Upper lobe of left lung (tissue), 6 donors: ENCODE measurements at regions not wholly inside any gene's neighbourhood (a gene's known extent, or its start where the extent isn't known, plus 50 kb on each side); places are given as distances from the start of the nearest gene placed in this dataset.
"Not testable (repeated sequence)": the region's sequence is repeated elsewhere in the genome, so short reads cannot be mapped to it uniquely, and the experiment has no call there.

Experiments
- ATAC-seq, 2 donors: fragments of 200-7000 bp; cut with Tn5 transposase; one replicate each; pipeline ENCODE4 v1.9.1; 2022; ENCODE audit warnings: mild to moderate bottlenecking in 2 of 2, moderate library complexity in 2 of 2; ENCODE audit not compliant: low FRiP score in 2 of 2
- DNase-seq, 2 donors: peaks; one replicate each; pipeline ENCODE4 v3.0.0-alpha.2; 2019 to 2020
- H3K27ac ChIP-seq, 4 donors: fragments of 200-600 bp; sonication (generic); one replicate each; pipeline ENCODE4 v1.5.1; 2016 to 2019
- H3K27me3 ChIP-seq, 4 donors: fragments of 200-600 bp; sonication (generic); one replicate each; pipeline ENCODE4 v1.5.1; 2017 to 2019
- H3K36me3 ChIP-seq, 4 donors: fragments of 200-600 bp; sonication (generic); one replicate each; pipeline ENCODE4 v1.5.1; 2016 to 2019
- H3K4me1 ChIP-seq, 4 donors: fragments of 200-600 bp; sonication (generic); one replicate each; pipeline ENCODE4 v1.5.1; 2018 to 2019
- H3K4me3 ChIP-seq, 4 donors: fragments of 200-600 bp; sonication (generic); one replicate each; pipeline ENCODE4 v1.5.1; 2017 to 2019; ENCODE audit warnings: mild to moderate bottlenecking in 2 of 4, moderate library complexity in 1 of 4
- H3K9me3 ChIP-seq, 4 donors: fragments of 200-600 bp; sonication (generic); one replicate each; pipeline ENCODE4 v1.5.1; 2018 to 2019
- EP300 ChIP-seq, 4 donors: sonication (generic); formaldehyde crosslinking; IDR thresholded peaks; one replicate each; pipeline ENCODE4 v1.5.1; 2017; ENCODE audit warnings: antibody characterized with exemption in 4 of 4, control low read depth in 2 of 4
- POLR2A ChIP-seq, 4 donors: fragments of 450-650 bp; IDR thresholded peaks; one replicate each; pipeline ENCODE4 v1.5.1; 2016 to 2017; ENCODE audit warnings: antibody characterized with exemption in 4 of 4, mild to moderate bottlenecking in 2 of 4
- POLR2AphosphoS5 ChIP-seq, 2 donors: sonication (generic); formaldehyde crosslinking; IDR thresholded peaks; one replicate each; pipeline ENCODE4 v1.5.1; 2017; ENCODE audit warnings: antibody characterized with exemption in 2 of 2
- WGBS, 2 donors: methylation state at CpG; one replicate each; pipeline ENCODE4 v1.1.5; 2017 to 2018; 5-methylcytosine and 5-hydroxymethylcytosine counted together
- TF ChIP-seq, protein P1 (sequence below), 6 experiments: fragments of 450-650 bp in 4 of 6; fragments of 200-600 bp in 2 of 6; sonication (generic) in 2 of 6; IDR thresholded peaks; one replicate each; pipeline ENCODE4 v1.5.1; 2016 to 2019; ENCODE audit warnings: antibody characterized with exemption in 6 of 6
- donor health status: DM: no; HTN: no; CAD: no; lungs with moderate emphysema.
- donor health status: DM: no; HTN: yes; CAD: no; lungs with severe emphysema.

GRCh38 chr1:5603353-5604104, 388.7 kb downstream of the NPHP4 start:
- Histone ChIP-seq H3K36me3 (no peaks in the 10 kb centered on the region), H3K27ac (no peak overlapping the region), H3K4me1 (peaks cover 0 to 5% (median 0%) of the 10 kb centered on the region in 4 donors), H3K9me3 (no peaks in the 10 kb centered on the region), H3K27me3 (no peaks in the 10 kb centered on the region), H3K4me3 (no peak overlapping the region)
- TF ChIP-seq POLR2AphosphoS5 (IDR thresholded peaks at IDR 0.05) (no peak), POLR2A (IDR thresholded peaks at IDR 0.05) (no peak), EP300 (IDR thresholded peaks at IDR 0.05) (no peak)
- TF ChIP-seq, protein P1, sequence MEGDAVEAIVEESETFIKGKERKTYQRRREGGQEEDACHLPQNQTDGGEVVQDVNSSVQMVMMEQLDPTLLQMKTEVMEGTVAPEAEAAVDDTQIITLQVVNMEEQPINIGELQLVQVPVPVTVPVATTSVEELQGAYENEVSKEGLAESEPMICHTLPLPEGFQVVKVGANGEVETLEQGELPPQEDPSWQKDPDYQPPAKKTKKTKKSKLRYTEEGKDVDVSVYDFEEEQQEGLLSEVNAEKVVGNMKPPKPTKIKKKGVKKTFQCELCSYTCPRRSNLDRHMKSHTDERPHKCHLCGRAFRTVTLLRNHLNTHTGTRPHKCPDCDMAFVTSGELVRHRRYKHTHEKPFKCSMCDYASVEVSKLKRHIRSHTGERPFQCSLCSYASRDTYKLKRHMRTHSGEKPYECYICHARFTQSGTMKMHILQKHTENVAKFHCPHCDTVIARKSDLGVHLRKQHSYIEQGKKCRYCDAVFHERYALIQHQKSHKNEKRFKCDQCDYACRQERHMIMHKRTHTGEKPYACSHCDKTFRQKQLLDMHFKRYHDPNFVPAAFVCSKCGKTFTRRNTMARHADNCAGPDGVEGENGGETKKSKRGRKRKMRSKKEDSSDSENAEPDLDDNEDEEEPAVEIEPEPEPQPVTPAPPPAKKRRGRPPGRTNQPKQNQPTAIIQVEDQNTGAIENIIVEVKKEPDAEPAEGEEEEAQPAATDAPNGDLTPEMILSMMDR (IDR thresholded peaks at IDR 0.05) = no peak
- 80 to 81% methylated on average over 3 of the region's 3 CpGs for WGBS, 2 donors
- DNase-seq (no peak), ATAC-seq (no peak)

DNA sequence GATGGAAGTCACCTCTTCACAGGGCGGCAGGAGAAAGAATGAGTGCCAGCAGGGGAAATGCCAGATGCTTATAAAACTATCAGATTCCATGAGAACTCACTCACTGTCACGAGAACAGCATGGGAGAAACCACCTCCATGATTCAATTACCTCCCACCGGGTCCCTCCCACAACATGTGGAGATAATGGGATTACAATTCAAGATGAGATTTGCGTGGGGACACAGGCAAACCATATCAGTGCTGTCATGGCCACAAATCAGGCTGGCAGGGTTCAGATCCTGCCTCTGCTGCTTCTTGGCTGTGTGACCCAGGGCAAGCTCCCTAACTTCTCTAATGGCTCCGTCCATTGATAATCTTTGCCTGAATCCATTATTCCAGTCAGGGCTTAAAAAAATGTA, 389.5 kb downstream of the NPHP4 start:
- H3K9me3 ChIP-seq, DNase-seq, H3K4me3 ChIP-seq, H3K36me3 ChIP-seq, H3K27me3 ChIP-seq, ATAC-seq, H3K27ac ChIP-seq: not testable (repeated sequence)
- WGBS, 2 donors = 55 to 59% methylated on average over 5 of the region's 5 CpGs
- H3K4me1 ChIP-seq = peaks cover 0 to 13% (median 3%) of the 10 kb centered on the region in 4 donors

DNA sequence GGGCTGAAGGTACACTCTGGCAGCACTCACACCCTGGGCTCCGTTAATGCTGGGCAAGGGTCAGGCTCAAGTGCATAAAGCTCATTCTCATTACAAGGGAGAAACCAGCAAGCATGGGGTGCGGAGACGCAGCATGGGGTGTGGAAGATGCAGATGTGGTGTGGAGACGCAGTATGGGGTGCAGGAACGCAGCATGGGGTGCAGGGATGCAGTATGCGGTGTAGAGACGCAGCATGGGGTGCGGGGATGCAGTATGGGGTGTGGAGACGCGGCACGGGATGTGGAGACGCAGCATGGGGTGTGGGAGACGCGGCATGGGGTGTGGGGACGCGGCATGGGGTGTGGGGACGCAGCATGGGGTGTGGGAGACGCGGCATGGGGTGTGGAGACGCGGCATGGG, 390.7 kb downstream of the NPHP4 start:
- Histone ChIP-seq H3K9me3 (no peaks in the 10 kb centered on the region), H3K27me3 (no peaks in the 10 kb centered on the region), H3K36me3 (no peaks in the 10 kb centered on the region), H3K4me3 (no peak overlapping the region), H3K27ac (no peak overlapping the region), H3K4me1 (peaks cover 0 to 17% (median 5%) of the 10 kb centered on the region in 4 donors)
- ATAC-seq (no peak), DNase-seq (peak in 1 of 2 donors; percentile 46)
- no peak for TF ChIP-seq POLR2AphosphoS5 (IDR thresholded peaks at IDR 0.05)
- TF ChIP-seq POLR2A (IDR thresholded peaks at IDR 0.05) = no peak
- TF ChIP-seq, protein P1 (IDR thresholded peaks at IDR 0.05) = no peak
- no peak for TF ChIP-seq EP300 (IDR thresholded peaks at IDR 0.05)
- 70 to 86% methylated on average over 21 of the region's 21 CpGs for WGBS, 2 donors

DNA sequence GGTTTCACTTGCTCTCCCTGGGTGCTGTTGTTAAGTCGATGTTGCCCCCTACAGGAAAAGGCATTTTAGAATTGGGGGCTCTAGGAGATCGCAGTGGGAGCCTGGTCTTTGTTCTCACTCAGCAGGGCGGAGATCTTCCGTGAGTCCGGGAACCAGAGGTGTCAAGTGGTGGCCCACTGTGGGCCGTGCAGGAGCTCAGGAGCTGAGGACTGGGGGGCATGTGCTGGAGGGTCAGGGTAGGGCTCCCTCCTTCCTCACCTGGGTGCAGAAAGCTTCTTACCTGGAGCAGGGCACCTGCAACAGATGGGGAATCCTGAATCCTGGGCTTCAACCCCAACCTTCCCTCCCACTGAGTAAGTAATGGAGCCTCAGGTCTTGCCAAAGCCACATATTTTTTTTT, 392.7 kb downstream of the NPHP4 start:
- H3K4me3 ChIP-seq = no peak overlapping the region
- peaks cover 0 to 17% (median 5%) of the 10 kb centered on the region in 4 donors for H3K4me1 ChIP-seq
- H3K36me3 ChIP-seq = no peaks in the 10 kb centered on the region
- whole genome bisulfite sequencing, 2 donors = 65 to 69% methylated on average over 5 to 6 of the region's 6 CpGs
- TF ChIP-seq, protein P1 (IDR thresholded peaks at IDR 0.05) = no peak
- no peak for TF ChIP-seq POLR2AphosphoS5 (IDR thresholded peaks at IDR 0.05)
- no peak for TF ChIP-seq EP300 (IDR thresholded peaks at IDR 0.05)
- TF ChIP-seq POLR2A (IDR thresholded peaks at IDR 0.05) = no peak
- ATAC-seq (no peak), DNase-seq (no peak)
- H3K9me3 ChIP-seq = no peaks in the 10 kb centered on the region
- H3K27ac ChIP-seq = no peak overlapping the region
- no peaks in the 10 kb centered on the region for H3K27me3 ChIP-seq

- 75 to 78% methylated on average over 7 to 10 of the region's 10 CpGs for WGBS, 2 donors
- Histone ChIP-seq H3K27ac (no peak overlapping the region), H3K36me3 (no peaks in the 10 kb centered on the region), H3K9me3 (no peaks in the 10 kb centered on the region), H3K27me3 (no peaks in the 10 kb centered on the region), H3K4me3 (no peak overlapping the region), H3K4me1 (peaks cover 0 to 17% (median 5%) of the 10 kb centered on the region in 4 donors)
- DNase-seq = no peak
- TF ChIP-seq, protein P1 (IDR thresholded peaks at IDR 0.05) = no peak
- no peak for TF ChIP-seq POLR2A (IDR thresholded peaks at IDR 0.05)
- no peak for TF ChIP-seq EP300 (IDR thresholded peaks at IDR 0.05)
- TF ChIP-seq POLR2AphosphoS5 (IDR thresholded peaks at IDR 0.05) = no peak
- ATAC-seq = no peak
Observed at GRCh38 chr1:5598824-5599395, 393.3 kb downstream of the NPHP4 start.
